ENCODE measurements at regions not wholly inside any gene's neighbourhood (a gene's known extent, or its start where the extent isn't known, plus 50 kb on each side); places are given as distances from the start of the nearest gene placed in this dataset.

- WGBS (ENCODE audit: insufficient coverage), result 86% methylated on average over 1 of the region's 3 CpGs
- DNase-seq, result no peak
- Histone ChIP-seq H3K4me3 (ENCODE audit: control insufficient read depth in 1 of 7, extremely low read depth in 1 of 7, insufficient read depth in 4 of 7, low read depth in 2 of 7, low read length in 6 of 7) (no peak overlapping the region), H3K36me3 (ENCODE audit: control insufficient read depth in 4 of 4, insufficient read depth in 4 of 4, low read length in 3 of 4) (no peaks in the 10 kb centered on the region), H3K27ac (ENCODE audit: insufficient read depth in 1 of 2, low read depth in 1 of 2, low read length in 2 of 2, poor library complexity in 1 of 2, severe bottlenecking in 2 of 2) (no peak overlapping the region), H3K4me1 (ENCODE audit: control extremely low read depth in 1 of 4, control insufficient read depth in 4 of 4, insufficient read depth in 4 of 4, low read length in 3 of 4) (peaks cover 0 to 7% (median 3%) of the 10 kb centered on the region in 4 experiments), H3K9me3 (ENCODE audit: control extremely low read depth in 1 of 5, control insufficient read depth in 4 of 5, insufficient read depth in 2 of 5, low read depth in 1 of 5, low read length in 4 of 5) (peaks cover 0 to 14% (median 5%) of the 10 kb centered on the region in 5 experiments), H3K27me3 (replicated peaks in 2 of 5; ENCODE audit: control insufficient read depth in 4 of 5, insufficient read depth in 5 of 5, low read length in 4 of 5) (no peaks in the 10 kb centered on the region)
- POLR2A ChIA-PET, result no interaction called here
- CTCF ChIA-PET, result no interaction called here
Measured at GRCh38 chr2:105587637-105588036, 157.1 kb upstream of the NCK2 start.

DNA sequence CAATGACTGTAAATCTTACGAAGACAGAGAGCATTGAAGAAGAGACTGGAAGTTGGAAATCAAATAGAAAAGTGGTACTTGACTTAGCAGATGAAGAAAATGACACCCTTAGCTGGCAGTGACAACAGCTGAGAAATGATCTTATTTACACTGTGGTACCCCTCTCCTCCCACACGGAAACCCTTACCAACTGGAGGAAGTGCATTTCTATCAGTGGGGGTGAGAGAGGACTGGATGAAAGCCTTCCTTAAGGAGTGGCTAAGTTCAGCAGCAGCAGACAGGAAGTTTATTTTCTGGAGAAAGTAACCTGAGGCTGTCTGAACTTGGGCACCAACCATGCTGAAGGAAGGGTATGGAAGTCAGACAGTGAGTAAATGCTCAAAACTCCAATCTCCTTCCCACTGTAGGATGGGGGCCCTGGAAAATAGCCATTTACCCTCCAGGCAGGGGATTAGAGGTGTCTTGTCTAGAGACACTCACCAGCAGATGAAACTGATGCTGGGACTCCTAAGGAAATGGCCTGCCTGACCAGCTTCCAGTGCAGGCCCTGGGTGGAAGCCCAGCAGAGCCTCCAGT lies 160.2 kb upstream of the NCK2 start:
- ChIA-PET POLR2A (no interaction called here), CTCF (no interaction called here)
- Histone ChIP-seq H3K27me3 (replicated peaks in 2 of 5; ENCODE audit: control insufficient read depth in 4 of 5, insufficient read depth in 5 of 5, low read length in 4 of 5) (no peaks in the 10 kb centered on the region), H3K4me3 (ENCODE audit: control insufficient read depth in 1 of 7, extremely low read depth in 1 of 7, insufficient read depth in 4 of 7, low read depth in 2 of 7, low read length in 6 of 7) (no peak overlapping the region), H3K36me3 (ENCODE audit: control insufficient read depth in 4 of 4, insufficient read depth in 4 of 4, low read length in 3 of 4) (no peaks in the 10 kb centered on the region), H3K9me3 (ENCODE audit: control extremely low read depth in 1 of 5, control insufficient read depth in 4 of 5, insufficient read depth in 2 of 5, low read depth in 1 of 5, low read length in 4 of 5) (peaks cover 0 to 10% (median 5%) of the 10 kb centered on the region in 5 experiments), H3K4me1 (ENCODE audit: control extremely low read depth in 1 of 4, control insufficient read depth in 4 of 4, insufficient read depth in 4 of 4, low read length in 3 of 4) (peaks cover 0 to 7% (median 3%) of the 10 kb centered on the region in 4 experiments), H3K27ac (ENCODE audit: insufficient read depth in 1 of 2, low read depth in 1 of 2, low read length in 2 of 2, poor library complexity in 1 of 2, severe bottlenecking in 2 of 2) (no peak overlapping the region)
- WGBS (ENCODE audit: insufficient coverage), result no CpG with 5 or more reads among the region's 2 CpGs
- peak in 2 of 3 donors; percentile 18 to 20 for DNase-seq

GRCh38 chr2:105582952-105583660 lies 161.6 kb upstream of the NCK2 start:
- Histone ChIP-seq H3K4me1 (ENCODE audit: control extremely low read depth in 1 of 4, control insufficient read depth in 4 of 4, insufficient read depth in 4 of 4, low read length in 3 of 4) (peaks cover 0 to 7% (median 3%) of the 10 kb centered on the region in 4 experiments), H3K27ac (ENCODE audit: insufficient read depth in 1 of 2, low read depth in 1 of 2, low read length in 2 of 2, poor library complexity in 1 of 2, severe bottlenecking in 2 of 2) (no peak overlapping the region), H3K9me3 (ENCODE audit: control extremely low read depth in 1 of 5, control insufficient read depth in 4 of 5, insufficient read depth in 2 of 5, low read depth in 1 of 5, low read length in 4 of 5) (peaks cover 0 to 4% (median 0%) of the 10 kb centered on the region in 5 experiments), H3K36me3 (ENCODE audit: control insufficient read depth in 4 of 4, insufficient read depth in 4 of 4, low read length in 3 of 4) (no peaks in the 10 kb centered on the region), H3K4me3 (ENCODE audit: control insufficient read depth in 1 of 7, extremely low read depth in 1 of 7, insufficient read depth in 4 of 7, low read depth in 2 of 7, low read length in 6 of 7) (no peak overlapping the region), H3K27me3 (replicated peaks in 2 of 5; ENCODE audit: control insufficient read depth in 4 of 5, insufficient read depth in 5 of 5, low read length in 4 of 5) (no peaks in the 10 kb centered on the region)
- ChIA-PET POLR2A (no interaction called here), CTCF (interaction anchor here (1.3 to 1.4 kb wide), 2 partner anchors 8 to 515 kb away, joined by 3 to 4 read pairs; no protein-coding TSS in a partner anchor)
- no peak for DNase-seq
- WGBS (ENCODE audit: insufficient coverage), result 100% methylated on average over 1 of the region's 3 CpGs

- ChIA-PET POLR2A (interaction anchor here (0.6 kb wide), 1 partner anchor 39 kb away, joined by 3 read pairs; no protein-coding TSS in a partner anchor), CTCF (interaction anchor here (0.6 to 0.7 kb wide), 2 partner anchors 168 to 231 kb away, joined by 3 read pairs; no protein-coding TSS in a partner anchor)
- Histone ChIP-seq H3K27me3 (replicated peaks in 2 of 5; ENCODE audit: control insufficient read depth in 4 of 5, insufficient read depth in 5 of 5, low read length in 4 of 5) (no peaks in the 10 kb centered on the region), H3K36me3 (ENCODE audit: control insufficient read depth in 4 of 4, insufficient read depth in 4 of 4, low read length in 3 of 4) (no peaks in the 10 kb centered on the region), H3K27ac (ENCODE audit: insufficient read depth in 1 of 2, low read depth in 1 of 2, low read length in 2 of 2, poor library complexity in 1 of 2, severe bottlenecking in 2 of 2) (no peak overlapping the region), H3K4me1 (ENCODE audit: control extremely low read depth in 1 of 4, control insufficient read depth in 4 of 4, insufficient read depth in 4 of 4, low read length in 3 of 4) (peaks cover 0 to 7% (median 3%) of the 10 kb centered on the region in 4 experiments), H3K4me3 (ENCODE audit: control insufficient read depth in 1 of 7, extremely low read depth in 1 of 7, insufficient read depth in 4 of 7, low read depth in 2 of 7, low read length in 6 of 7) (no peak overlapping the region), H3K9me3 (ENCODE audit: control extremely low read depth in 1 of 5, control insufficient read depth in 4 of 5, insufficient read depth in 2 of 5, low read depth in 1 of 5, low read length in 4 of 5) (no peaks in the 10 kb centered on the region)
- WGBS (ENCODE audit: insufficient coverage), result 100% methylated on average over 2 of the region's 3 CpGs
- no peak for DNase-seq
Measured at GRCh38 chr2:105581555-105581944, 163.2 kb upstream of the NCK2 start.

DNA sequence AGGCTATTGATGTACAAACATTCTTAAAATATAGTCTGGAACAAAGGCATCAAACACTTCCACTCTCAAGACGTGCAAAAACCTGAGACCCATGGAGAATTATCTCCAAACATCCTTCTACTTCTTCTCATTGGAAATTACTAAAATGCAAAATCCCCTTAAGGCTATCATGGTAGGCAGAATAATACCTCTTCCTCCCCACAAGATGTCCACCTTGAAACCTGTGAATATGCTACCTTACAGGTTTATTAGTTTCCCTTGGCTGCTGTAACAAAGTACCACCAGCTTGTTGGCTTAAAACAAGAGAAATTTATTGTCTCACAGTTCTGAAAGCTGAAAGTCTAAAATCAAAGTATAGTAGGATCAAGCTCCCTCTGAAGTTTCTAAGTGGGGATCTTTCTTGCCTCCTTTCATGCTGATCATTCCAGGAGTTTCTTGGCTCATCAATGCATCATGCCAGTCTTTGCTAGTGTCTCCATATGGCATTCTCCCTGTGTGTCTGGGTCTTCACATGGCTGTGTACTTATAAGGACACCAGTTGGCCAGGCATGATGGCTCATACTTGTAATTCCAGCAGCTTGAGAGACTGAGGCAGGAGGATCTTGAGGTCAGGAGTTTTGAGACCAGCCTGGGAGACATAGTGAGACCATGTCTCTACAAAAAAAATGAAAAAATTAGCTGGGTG lies 163.7 kb upstream of the NCK2 start:
- H3K9me3 ChIP-seq (ENCODE audit: control extremely low read depth in 1 of 5, control insufficient read depth in 4 of 5, insufficient read depth in 2 of 5, low read depth in 1 of 5, low read length in 4 of 5), result no peaks in the 10 kb centered on the region
- peaks cover 0 to 7% (median 3%) of the 10 kb centered on the region in 4 experiments for H3K4me1 ChIP-seq (ENCODE audit: control extremely low read depth in 1 of 4, control insufficient read depth in 4 of 4, insufficient read depth in 4 of 4, low read length in 3 of 4)
- H3K4me3 ChIP-seq (ENCODE audit: control insufficient read depth in 1 of 7, extremely low read depth in 1 of 7, insufficient read depth in 4 of 7, low read depth in 2 of 7, low read length in 6 of 7), result no peak overlapping the region
- ChIA-PET POLR2A (interaction anchor here (0.6 kb wide), 1 partner anchor 39 kb away, joined by 3 read pairs; no protein-coding TSS in a partner anchor), CTCF (interaction anchor here (0.6 to 0.7 kb wide), 2 partner anchors 168 to 231 kb away, joined by 3 read pairs; no protein-coding TSS in a partner anchor)
- no peaks in the 10 kb centered on the region for H3K27me3 ChIP-seq (replicated peaks in 2 of 5; ENCODE audit: control insufficient read depth in 4 of 5, insufficient read depth in 5 of 5, low read length in 4 of 5)
- WGBS (ENCODE audit: insufficient coverage), result no CpG with 5 or more reads among the region's 1 CpG
- H3K27ac ChIP-seq (ENCODE audit: insufficient read depth in 1 of 2, low read depth in 1 of 2, low read length in 2 of 2, poor library complexity in 1 of 2, severe bottlenecking in 2 of 2), result no peak overlapping the region
- no peak for DNase-seq
- no peaks in the 10 kb centered on the region for H3K36me3 ChIP-seq (ENCODE audit: control insufficient read depth in 4 of 4, insufficient read depth in 4 of 4, low read length in 3 of 4)

GRCh38 chr2:105580216-105580615 lies 164.5 kb upstream of the NCK2 start:
- ChIA-PET CTCF (no interaction called here), POLR2A (no interaction called here)
- Histone ChIP-seq H3K36me3 (ENCODE audit: control insufficient read depth in 4 of 4, insufficient read depth in 4 of 4, low read length in 3 of 4) (no peaks in the 10 kb centered on the region), H3K4me1 (ENCODE audit: control extremely low read depth in 1 of 4, control insufficient read depth in 4 of 4, insufficient read depth in 4 of 4, low read length in 3 of 4) (peaks cover 0 to 7% (median 3%) of the 10 kb centered on the region in 4 experiments), H3K4me3 (ENCODE audit: control insufficient read depth in 1 of 7, extremely low read depth in 1 of 7, insufficient read depth in 4 of 7, low read depth in 2 of 7, low read length in 6 of 7) (no peak overlapping the region), H3K9me3 (ENCODE audit: control extremely low read depth in 1 of 5, control insufficient read depth in 4 of 5, insufficient read depth in 2 of 5, low read depth in 1 of 5, low read length in 4 of 5) (no peaks in the 10 kb centered on the region), H3K27ac (ENCODE audit: insufficient read depth in 1 of 2, low read depth in 1 of 2, low read length in 2 of 2, poor library complexity in 1 of 2, severe bottlenecking in 2 of 2) (no peak overlapping the region), H3K27me3 (replicated peaks in 2 of 5; ENCODE audit: control insufficient read depth in 4 of 5, insufficient read depth in 5 of 5, low read length in 4 of 5) (no peaks in the 10 kb centered on the region)
- 95% methylated on average over 5 of the region's 5 CpGs for WGBS (ENCODE audit: insufficient coverage)
- DNase-seq, result no peak

Measured in common myeloid progenitor, CD34-positive (primary cell).